OCI-LY3 (cell line): ENCODE measurements at regions not wholly inside any gene's neighbourhood (a gene's known extent, or its start where the extent isn't known, plus 50 kb on each side); places are given as distances from the start of the nearest gene placed in this dataset.
"Not testable (repeated sequence)": the region's sequence is repeated elsewhere in the genome, so short reads cannot be mapped to it uniquely, and the experiment has no call there.

ENCODE experiments used
- EZH2phosphoT487 ChIP-seq: fragments of 200-600 bp; shearing (Covaris generic); IDR thresholded peaks from 2 replicates; pipeline ENCODE4 v1.6.1; 2018; ENCODE audit warnings: antibody characterized with exemption, mixed run types, low read depth
- TF ChIP-seq, protein P1 (sequence below): fragments of 200-600, 300-600 bp; sonication (generic); IDR thresholded peaks from 2 replicates; pipeline ENCODE4 v1.5.1; 2014; ENCODE audit warnings: antibody characterized with exemption, low read length, low read depth

DNA sequence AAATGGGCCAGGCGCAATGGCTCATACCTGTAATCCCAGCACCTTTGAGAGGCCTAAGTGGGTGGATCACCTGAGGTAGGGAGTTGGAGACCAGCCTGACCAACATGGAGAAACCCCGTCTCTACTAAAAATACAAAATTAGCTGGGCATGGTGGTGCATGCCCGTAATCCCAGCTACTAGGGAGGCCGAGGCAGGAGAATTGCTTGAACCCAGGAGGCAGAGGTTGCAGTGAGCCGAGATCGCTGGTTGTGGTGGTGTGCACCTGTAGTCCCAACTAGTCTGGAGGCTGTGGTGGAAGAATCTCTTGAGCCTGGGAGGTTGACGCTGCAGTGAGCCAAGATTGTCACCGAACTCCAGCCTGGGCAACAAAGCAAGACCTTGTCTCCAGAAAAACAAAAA is 50.5 kb upstream of the ZNF217 start:
- TF ChIP-seq, protein P1, sequence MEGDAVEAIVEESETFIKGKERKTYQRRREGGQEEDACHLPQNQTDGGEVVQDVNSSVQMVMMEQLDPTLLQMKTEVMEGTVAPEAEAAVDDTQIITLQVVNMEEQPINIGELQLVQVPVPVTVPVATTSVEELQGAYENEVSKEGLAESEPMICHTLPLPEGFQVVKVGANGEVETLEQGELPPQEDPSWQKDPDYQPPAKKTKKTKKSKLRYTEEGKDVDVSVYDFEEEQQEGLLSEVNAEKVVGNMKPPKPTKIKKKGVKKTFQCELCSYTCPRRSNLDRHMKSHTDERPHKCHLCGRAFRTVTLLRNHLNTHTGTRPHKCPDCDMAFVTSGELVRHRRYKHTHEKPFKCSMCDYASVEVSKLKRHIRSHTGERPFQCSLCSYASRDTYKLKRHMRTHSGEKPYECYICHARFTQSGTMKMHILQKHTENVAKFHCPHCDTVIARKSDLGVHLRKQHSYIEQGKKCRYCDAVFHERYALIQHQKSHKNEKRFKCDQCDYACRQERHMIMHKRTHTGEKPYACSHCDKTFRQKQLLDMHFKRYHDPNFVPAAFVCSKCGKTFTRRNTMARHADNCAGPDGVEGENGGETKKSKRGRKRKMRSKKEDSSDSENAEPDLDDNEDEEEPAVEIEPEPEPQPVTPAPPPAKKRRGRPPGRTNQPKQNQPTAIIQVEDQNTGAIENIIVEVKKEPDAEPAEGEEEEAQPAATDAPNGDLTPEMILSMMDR: not testable (repeated sequence)
- TF ChIP-seq EZH2phosphoT487: not testable (repeated sequence)
